Right forelimb (tissue), 1 donor: ENCODE measurements at regions not wholly inside any gene's neighbourhood (a gene's known extent, or its start where the extent isn't known, plus 50 kb on each side); places are given as distances from the start of the nearest gene placed in this dataset.

Experiments
- DNase-seq: peaks from one replicate; pipeline ENCODE4 v3.0.0-alpha.2; 2018

GRCh38 chr15:91769476-91769875 lies 84.0 kb upstream of the SLCO3A1 start:
- no peak for DNase-seq

DNA sequence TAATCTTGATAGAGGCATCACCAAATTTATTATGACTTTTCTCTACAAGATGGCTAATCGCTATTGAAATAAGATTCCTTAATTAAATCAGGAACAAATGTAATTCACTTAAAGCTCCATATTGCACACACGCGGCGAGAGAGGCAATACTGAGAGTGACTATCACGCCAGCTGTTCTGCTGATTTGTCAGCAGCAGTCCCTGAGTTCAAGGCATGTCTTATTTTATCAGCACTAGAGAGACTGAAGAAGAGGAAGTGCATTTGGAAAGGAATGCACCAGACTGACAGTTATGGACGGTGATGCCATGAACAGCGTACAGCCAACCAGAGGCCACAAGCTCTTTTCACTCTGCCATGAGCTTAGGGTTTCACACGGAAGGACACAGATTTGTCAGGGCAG lies 83.6 kb upstream of the SLCO3A1 start:
- DNase-seq = no peak

DNA sequence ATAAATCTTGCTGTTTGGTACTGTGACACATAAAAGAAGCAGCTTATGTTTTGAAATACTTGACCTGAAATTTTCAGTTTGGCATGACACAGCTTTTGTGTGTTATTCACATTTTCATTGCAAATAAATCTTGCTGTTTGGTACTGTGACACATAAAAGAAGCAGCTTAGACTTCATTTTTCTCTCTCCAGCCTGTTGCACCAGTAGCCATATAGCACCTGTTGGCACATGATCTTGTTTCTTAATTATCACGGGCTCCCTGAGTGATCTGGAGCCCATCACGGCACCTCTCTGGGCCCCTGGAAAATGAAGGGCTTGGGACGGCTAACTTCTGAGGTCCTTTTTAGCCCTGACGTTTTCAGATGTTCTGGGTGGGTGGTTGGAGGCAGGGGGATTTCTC lies 77.4 kb upstream of the SLCO3A1 start:
- DNase-seq = no peak

GRCh38 chr15:91779960-91780359 lies 73.5 kb upstream of the SLCO3A1 start:
- DNase-seq = no peak

DNA sequence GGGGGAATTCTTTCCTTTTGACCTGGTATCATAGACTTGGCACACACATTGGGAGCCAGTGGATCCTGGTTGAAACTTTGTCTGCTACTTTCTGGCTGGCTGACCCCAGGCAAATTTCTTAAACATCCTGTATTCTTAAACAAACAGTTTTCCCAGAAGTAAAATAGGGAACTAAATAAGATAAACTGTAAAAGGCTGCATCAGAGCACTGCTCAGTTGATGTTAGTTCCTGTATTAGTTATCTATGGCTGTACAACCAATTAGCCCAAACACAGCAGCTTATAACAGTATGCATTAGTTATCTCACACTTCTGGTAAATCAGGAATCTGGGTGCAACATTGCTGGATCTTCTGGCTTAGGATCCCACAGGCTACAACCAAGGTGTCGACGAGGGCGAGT lies 73.1 kb upstream of the SLCO3A1 start:
- no peak for DNase-seq

DNA sequence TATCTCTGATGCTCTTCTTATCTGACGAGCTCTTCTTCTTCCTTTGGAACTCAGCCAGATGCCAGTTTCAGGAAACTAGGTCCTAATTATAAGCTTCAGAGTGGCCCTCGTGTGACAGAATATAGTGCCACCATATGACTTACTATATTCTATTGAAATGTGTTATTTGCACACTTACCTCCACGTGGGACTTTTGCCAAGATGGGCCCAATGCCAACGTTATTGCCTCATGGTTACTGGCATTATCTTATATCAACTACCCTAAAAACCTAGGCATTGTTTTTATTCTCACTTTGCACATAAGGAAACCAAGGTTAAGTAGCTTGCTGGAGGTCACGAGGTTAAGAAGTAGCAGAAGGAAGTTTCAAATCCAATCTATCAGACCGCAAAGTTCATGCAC lies 71.3 kb upstream of the SLCO3A1 start:
- no peak for DNase-seq

GRCh38 chr15:91783008-91783407 lies 70.5 kb upstream of the SLCO3A1 start:
- no peak for DNase-seq

- no peak for DNase-seq
These were observed 70.1 kb upstream of the SLCO3A1 start for GRCh38 chr15:91783451-91783850.

DNA sequence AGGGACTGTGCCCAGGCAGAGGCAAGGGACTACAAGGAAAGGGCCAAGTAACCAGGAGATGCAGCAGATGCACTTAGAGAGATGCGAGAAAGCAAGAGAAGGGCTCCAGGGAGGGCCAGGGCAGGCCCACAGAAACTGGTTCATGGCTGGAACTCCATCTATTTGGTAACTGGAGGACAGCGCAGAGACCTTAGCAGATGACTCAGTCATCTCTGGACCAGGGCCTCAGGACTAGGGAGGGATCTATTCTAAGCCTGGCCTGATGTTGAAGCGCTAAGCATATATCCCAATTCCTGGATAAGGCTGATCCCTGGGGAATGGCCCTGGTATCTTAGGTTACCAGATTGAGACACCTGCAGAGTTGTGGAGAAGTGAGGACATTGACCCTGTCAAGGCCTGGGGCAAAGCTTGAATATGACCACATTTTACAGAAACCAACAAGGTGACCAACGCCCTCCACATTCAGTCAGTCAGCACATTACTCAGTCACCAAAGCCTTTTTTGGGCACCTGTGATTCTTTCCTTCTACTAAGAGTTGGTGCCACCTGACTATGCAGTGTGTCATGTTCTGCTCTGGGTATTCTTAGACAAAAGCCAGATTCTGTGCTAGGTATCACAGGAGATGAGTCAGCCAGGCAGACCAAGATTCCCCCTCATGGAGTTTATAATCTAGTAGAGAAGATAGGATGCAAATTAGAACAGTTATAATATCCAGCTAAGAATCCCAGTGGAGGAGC lies 68.4 kb upstream of the SLCO3A1 start:
- no peak for DNase-seq

- no peak for DNase-seq
These were observed 66.3 kb upstream of the SLCO3A1 start for GRCh38 chr15:91787198-91787597.

DNA sequence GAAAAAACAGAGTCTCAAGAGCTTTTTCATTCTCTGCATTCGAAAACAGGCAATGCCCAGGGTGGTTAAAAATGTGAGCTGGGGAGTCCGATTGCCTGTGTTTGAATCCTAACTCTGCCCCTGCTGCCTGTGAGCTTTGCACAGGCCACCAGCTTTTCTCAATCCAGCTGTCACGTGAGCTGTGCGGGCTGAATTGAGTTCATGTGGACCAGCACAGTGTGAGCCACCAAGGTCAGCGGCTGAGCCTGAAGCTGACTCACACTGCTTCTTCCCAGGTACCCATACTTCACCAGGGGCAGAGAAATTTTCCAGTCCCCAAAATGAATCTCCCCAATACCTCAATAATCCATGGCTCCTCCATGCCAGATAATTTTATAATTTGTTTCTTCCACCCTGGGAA lies 64.4 kb upstream of the SLCO3A1 start:
- no peak for DNase-seq

- no peak for DNase-seq
These were observed 62.7 kb upstream of the SLCO3A1 start for GRCh38 chr15:91790836-91791235.

GRCh38 chr15:91793771-91794170 lies 59.7 kb upstream of the SLCO3A1 start:
- DNase-seq = no peak

DNA sequence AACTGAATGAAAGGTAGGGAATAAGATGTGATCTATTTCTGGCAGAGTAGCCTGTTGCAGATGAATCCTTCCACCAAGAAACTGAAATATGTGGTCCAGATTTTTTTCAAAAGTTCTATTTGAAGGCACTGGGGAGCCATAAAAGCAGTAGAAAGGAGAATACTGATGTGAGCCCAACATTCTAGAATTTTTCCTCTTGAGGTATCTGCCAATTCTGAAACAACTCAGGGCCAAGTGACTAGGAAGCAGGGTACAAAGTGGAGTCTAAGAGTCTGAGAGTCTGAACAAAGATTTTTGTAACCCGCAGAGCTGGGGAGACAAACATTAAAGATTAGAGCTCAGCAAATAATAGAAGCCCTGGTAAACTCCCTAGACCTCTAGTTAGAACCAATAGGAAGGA lies 58.3 kb upstream of the SLCO3A1 start:
- no peak for DNase-seq

GRCh38 chr15:91801836-91802534 lies 51.5 kb upstream of the SLCO3A1 start:
- DNase-seq = no peak

DNA sequence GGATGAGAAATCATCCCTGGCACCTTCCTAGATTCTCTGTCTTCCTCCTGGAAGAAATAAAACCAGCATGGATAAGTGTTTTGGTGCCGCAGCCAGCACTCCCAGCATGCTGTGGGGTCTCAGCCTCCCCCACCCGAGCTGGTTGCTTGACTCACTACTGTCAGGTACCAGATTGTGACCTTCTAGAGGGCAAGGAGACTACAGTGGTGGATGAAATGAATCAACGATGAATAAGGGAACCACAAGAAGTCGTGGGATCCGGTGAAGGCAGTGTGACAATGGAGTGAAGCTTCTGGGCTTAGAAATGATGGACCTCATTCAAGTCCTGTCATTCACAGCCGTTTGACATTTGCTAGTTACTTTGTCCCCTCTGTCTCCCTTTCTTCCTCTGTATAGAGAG lies 50.2 kb upstream of the SLCO3A1 start:
- no peak for DNase-seq
